ENCODE measurements at regions not wholly inside any gene's neighbourhood (a gene's known extent, or its start where the extent isn't known, plus 50 kb on each side); places are given as distances from the start of the nearest gene placed in this dataset.

GRCh38 chr20:58088105-58088504 is 140.3 kb downstream of the ANKRD60 start (continued):
- TF ChIP-seq EP300 (IDR thresholded peaks at IDR 0.05; ENCODE audit: borderline replicate concordance in 1 of 2, low read depth in 2 of 2, low read length in 2 of 2) (no peak), SIN3A (conservative IDR thresholded peaks at IDR 0.05 in 1 of 2, IDR thresholded peaks at IDR 0.05 in 1 of 2; ENCODE audit: low read depth in 1 of 2, low read length in 2 of 2) (no peak)

Measured in H1 (cell line).